OCI-LY7 (cell line): ENCODE measurements at regions not wholly inside any gene's neighbourhood (a gene's known extent, or its start where the extent isn't known, plus 50 kb on each side); places are given as distances from the start of the nearest gene placed in this dataset.

Experiments used
- BruUV-seq: library from RNA; stranded (reverse); fragments of 400-500 nt; replicated peaks from 2 replicates; lab custom pipeline; 2021; lab: Mats Ljungman, UMichigan
- CTCF ChIA-PET: fragments of 300-600 bp; sonication (Branson Sonifier 250); formaldehyde crosslinking; loops from one replicate; lab custom pipeline; 2022; ENCODE audit warnings: antibody characterized with exemption; ENCODE audit not compliant: unreplicated experiment; lab: Charles Lee
- POLR2A ChIA-PET: fragments of 300-600 bp; sonication (Branson Sonifier 250); formaldehyde crosslinking; loops from one replicate; lab custom pipeline; 2022; ENCODE audit warnings: antibody characterized with exemption; lab: Charles Lee
- DNase-seq: peaks from one replicate; pipeline ENCODE4 v3.0.0-alpha.2; 2015; ENCODE audit warnings: low spot score
- H2AFZ ChIP-seq: fragments of 200-600 bp; sonication (generic), shearing (Covaris generic); 2 replicates; pipeline ENCODE4 v1.6.1; 2014; ENCODE audit warnings: mild to moderate bottlenecking, antibody characterized with exemption, low read length, moderate library complexity
- H3K27ac ChIP-seq: fragments of 200-600 bp; sonication (generic); 2 replicates; pipeline ENCODE4 v1.5.1; 2014; ENCODE audit warnings: mixed run types, low read depth, mild to moderate bottlenecking, moderate library complexity, low read length, inconsistent platforms; ENCODE audit not compliant: poor library complexity, severe bottlenecking
- H3K36me3 ChIP-seq: fragments of 200-600 bp; sonication (generic); 2 replicates; pipeline ENCODE4 v1.6.1; 2014; ENCODE audit warnings: mild to moderate bottlenecking, antibody characterized with exemption, low read length, moderate library complexity, mixed read lengths; ENCODE audit not compliant: insufficient read depth
- H3K4me1 ChIP-seq: fragments of 200-600 bp; sonication (generic); 2 replicates; pipeline ENCODE4 v1.5.1; 2014; ENCODE audit warnings: mild to moderate bottlenecking, low read length; ENCODE audit not compliant: insufficient read depth, poor library complexity, severe bottlenecking
- H3K4me2 ChIP-seq: fragments of 200-600 bp; sonication (generic); 2 replicates; pipeline ENCODE4 v1.6.1; 2014; ENCODE audit warnings: mild to moderate bottlenecking, low read length
- H3K4me3 ChIP-seq: fragments of 200-600 bp; sonication (generic); 2 replicates; pipeline ENCODE4 v1.5.1; 2014; ENCODE audit warnings: mild to moderate bottlenecking, low read depth, low read length; ENCODE audit not compliant: poor library complexity, severe bottlenecking
- H3K79me2 ChIP-seq: fragments of 200-600 bp; sonication (generic); 2 replicates; pipeline ENCODE4 v1.6.1; 2016; ENCODE audit warnings: low read depth, mild to moderate bottlenecking, low read length, moderate library complexity, mixed read lengths; ENCODE audit not compliant: insufficient read depth
- H3K9me2 ChIP-seq: fragments of 200-600 bp; sonication (generic); 2 replicates; pipeline ENCODE4 v1.6.1; 2016; ENCODE audit warnings: mild to moderate bottlenecking, low read length, mixed read lengths; ENCODE audit not compliant: insufficient read depth
- H3K9me3 ChIP-seq: fragments of 200-600 bp; sonication (generic); 2 replicates; pipeline ENCODE4 v1.6.1; 2014; ENCODE audit warnings: mild to moderate bottlenecking, mixed run types, low read length, mixed read lengths
- H4K20me1 ChIP-seq: fragments of 200-600 bp; sonication (generic); 2 replicates; pipeline ENCODE4 v1.6.1; 2014; ENCODE audit warnings: mild to moderate bottlenecking, antibody characterized with exemption, low read length, moderate library complexity, mixed read lengths; ENCODE audit not compliant: insufficient read depth
- CTCF ChIP-seq: fragments of 200-600 bp; sonication (generic); conservative IDR thresholded peaks from 2 replicates; pipeline ENCODE4 v1.5.1; 2014; ENCODE audit warnings: mild to moderate bottlenecking, antibody characterized with exemption, low read length, moderate library complexity, mixed read lengths
- EZH2phosphoT487 ChIP-seq: fragments of 200-600 bp; sonication (generic); IDR thresholded peaks from 2 replicates; pipeline ENCODE4 v1.6.1; 2018; ENCODE audit warnings: low read depth, borderline replicate concordance, mild to moderate bottlenecking, mixed run types, antibody characterized with exemption, low read length, moderate library complexity, mixed read lengths
- intact Hi-C: fragments of 100-400 bp; cut with micrococcal nuclease; formaldehyde crosslinking; loops from one replicate; pipeline ENCODE4 v1.10.0; 2022; ENCODE audit not compliant: unreplicated experiment

GRCh38 chr6:76770281-76770680, 693.0 kb downstream of the HTR1B start:
- Histone ChIP-seq H3K36me3 (no peaks in the 10 kb centered on the region), H3K9me2 (no peaks in the 10 kb centered on the region), H2AFZ (no peak overlapping the region), H3K79me2 (no peaks in the 10 kb centered on the region), H3K9me3 (no peaks in the 10 kb centered on the region), H4K20me1 (no peaks in the 10 kb centered on the region), H3K4me2 (no peak overlapping the region), H3K4me3 (no peak overlapping the region), H3K4me1 (no peaks in the 10 kb centered on the region), H3K27ac (no peak overlapping the region)
- POLR2A ChIA-PET = no interaction called here
- no peak for TF ChIP-seq CTCF
- no peak for TF ChIP-seq EZH2phosphoT487
- DNase-seq = no peak
- intact Hi-C loops = no loop called here
- no TSS peak for BruUV-seq
- CTCF ChIA-PET = no interaction called here

GRCh38 chr6:76768556-76768955, 694.7 kb downstream of the HTR1B start:
- Histone ChIP-seq H3K79me2 (no peaks in the 10 kb centered on the region), H3K4me3 (no peak overlapping the region), H3K36me3 (no peaks in the 10 kb centered on the region), H2AFZ (no peak overlapping the region), H3K9me3 (no peaks in the 10 kb centered on the region), H4K20me1 (no peaks in the 10 kb centered on the region), H3K4me1 (no peaks in the 10 kb centered on the region), H3K4me2 (no peak overlapping the region), H3K27ac (no peak overlapping the region), H3K9me2 (no peaks in the 10 kb centered on the region)
- TF ChIP-seq CTCF = no peak
- TF ChIP-seq EZH2phosphoT487 = no peak
- DNase-seq = no peak
- CTCF ChIA-PET = no interaction called here
- BruUV-seq = no TSS peak
- intact Hi-C loops = no loop called here
- POLR2A ChIA-PET = no interaction called here

GRCh38 chr6:76764057-76764456, 691.6 kb upstream of the IMPG1 start:
- Histone ChIP-seq H3K4me1 (no peaks in the 10 kb centered on the region), H3K9me3 (no peaks in the 10 kb centered on the region), H2AFZ (no peak overlapping the region), H3K4me2 (no peak overlapping the region), H3K79me2 (no peaks in the 10 kb centered on the region), H3K9me2 (no peaks in the 10 kb centered on the region), H3K4me3 (no peak overlapping the region), H3K36me3 (no peaks in the 10 kb centered on the region), H3K27ac (no peak overlapping the region), H4K20me1 (no peaks in the 10 kb centered on the region)
- intact Hi-C loops = no loop called here
- CTCF ChIA-PET = no interaction called here
- DNase-seq = no peak
- no TSS peak for BruUV-seq
- TF ChIP-seq CTCF = no peak
- TF ChIP-seq EZH2phosphoT487 = no peak
- POLR2A ChIA-PET = interaction anchor here (0.6 kb wide), 1 partner anchor 45 kb away, joined by 4 read pairs; no protein-coding TSS in a partner anchor
